AG09319 (cell line): ENCODE measurements at regions not wholly inside any gene's neighbourhood (a gene's known extent, or its start where the extent isn't known, plus 50 kb on each side); places are given as distances from the start of the nearest gene placed in this dataset.
"Not testable (repeated sequence)": the region's sequence is repeated elsewhere in the genome, so short reads cannot be mapped to it uniquely, and the experiment has no call there.

Experiments
- DNase-seq: peaks from one replicate; pipeline ENCODE4 v3.0.0-alpha.2; 2010; ENCODE audit warnings: low read depth; ENCODE audit errors: extremely low read depth
- TF ChIP-seq, protein P1 (sequence below): IDR thresholded peaks from 2 replicates; pipeline ENCODE4 v1.5.1; 2011; ENCODE audit warnings: low read depth, mild to moderate bottlenecking, inconsistent platforms, low read length, moderate library complexity

DNA sequence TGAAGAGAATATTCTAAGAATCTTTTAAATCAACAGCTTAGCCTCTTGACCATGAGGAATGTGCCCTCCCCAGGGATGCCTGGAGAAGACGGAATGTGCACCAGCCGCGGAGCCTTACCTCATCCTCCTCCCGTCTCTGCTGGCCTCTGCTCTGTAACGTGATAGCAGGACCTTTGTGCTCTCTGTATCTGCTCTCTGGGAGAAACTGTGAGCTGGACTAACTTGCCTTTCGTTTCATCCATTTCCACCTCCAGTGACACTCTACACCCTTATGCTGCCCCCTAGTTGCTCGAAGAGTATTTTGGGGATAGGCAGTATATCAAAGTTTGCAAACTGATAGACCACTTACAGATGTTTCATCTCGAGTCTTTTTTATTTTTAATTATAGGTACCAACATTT is 141.4 kb downstream of the NPR3 start:
- TF ChIP-seq, protein P1, sequence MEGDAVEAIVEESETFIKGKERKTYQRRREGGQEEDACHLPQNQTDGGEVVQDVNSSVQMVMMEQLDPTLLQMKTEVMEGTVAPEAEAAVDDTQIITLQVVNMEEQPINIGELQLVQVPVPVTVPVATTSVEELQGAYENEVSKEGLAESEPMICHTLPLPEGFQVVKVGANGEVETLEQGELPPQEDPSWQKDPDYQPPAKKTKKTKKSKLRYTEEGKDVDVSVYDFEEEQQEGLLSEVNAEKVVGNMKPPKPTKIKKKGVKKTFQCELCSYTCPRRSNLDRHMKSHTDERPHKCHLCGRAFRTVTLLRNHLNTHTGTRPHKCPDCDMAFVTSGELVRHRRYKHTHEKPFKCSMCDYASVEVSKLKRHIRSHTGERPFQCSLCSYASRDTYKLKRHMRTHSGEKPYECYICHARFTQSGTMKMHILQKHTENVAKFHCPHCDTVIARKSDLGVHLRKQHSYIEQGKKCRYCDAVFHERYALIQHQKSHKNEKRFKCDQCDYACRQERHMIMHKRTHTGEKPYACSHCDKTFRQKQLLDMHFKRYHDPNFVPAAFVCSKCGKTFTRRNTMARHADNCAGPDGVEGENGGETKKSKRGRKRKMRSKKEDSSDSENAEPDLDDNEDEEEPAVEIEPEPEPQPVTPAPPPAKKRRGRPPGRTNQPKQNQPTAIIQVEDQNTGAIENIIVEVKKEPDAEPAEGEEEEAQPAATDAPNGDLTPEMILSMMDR, result peak; percentile 52
- DNase-seq, result peak; percentile 64

DNA sequence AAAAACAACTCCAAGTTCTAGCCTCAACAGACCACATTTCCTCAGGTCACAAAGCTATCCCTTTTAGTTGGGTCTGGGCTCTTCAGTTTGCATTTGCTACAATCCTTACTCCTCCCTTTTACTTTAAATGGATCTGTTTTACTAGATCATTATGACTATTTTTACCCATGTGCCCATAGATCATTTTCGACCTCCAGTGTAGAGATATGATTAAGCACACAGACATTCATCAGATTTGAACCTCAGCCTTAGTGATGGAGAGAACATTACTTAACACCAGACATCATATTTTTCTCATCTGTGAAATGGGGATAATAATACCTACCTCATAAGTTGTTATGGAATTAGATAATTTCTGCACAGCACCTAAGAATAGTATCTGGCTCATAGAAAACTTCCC is 141.9 kb downstream of the NPR3 start:
- DNase-seq, result no peak
- TF ChIP-seq, protein P1, result no peak

DNA sequence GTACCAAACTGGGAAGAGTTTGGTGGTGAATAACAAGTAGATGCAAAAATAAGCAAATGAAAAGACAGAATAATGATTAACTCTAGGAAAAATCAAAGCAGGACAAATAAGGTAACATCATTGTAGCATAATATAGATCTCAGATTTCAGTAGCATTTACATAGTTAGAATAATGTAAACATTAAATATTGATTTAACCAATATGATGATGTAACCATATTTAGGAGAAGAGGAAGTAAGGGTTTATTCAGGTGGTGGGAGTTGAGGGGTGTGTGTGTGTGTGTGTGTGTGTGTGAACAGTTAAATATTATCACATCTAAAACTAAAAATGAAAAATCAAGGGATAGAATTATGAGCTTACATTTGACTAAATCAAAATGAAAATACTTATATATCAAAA is 143.4 kb downstream of the NPR3 start:
- TF ChIP-seq, protein P1, result no peak
- no peak for DNase-seq

DNA sequence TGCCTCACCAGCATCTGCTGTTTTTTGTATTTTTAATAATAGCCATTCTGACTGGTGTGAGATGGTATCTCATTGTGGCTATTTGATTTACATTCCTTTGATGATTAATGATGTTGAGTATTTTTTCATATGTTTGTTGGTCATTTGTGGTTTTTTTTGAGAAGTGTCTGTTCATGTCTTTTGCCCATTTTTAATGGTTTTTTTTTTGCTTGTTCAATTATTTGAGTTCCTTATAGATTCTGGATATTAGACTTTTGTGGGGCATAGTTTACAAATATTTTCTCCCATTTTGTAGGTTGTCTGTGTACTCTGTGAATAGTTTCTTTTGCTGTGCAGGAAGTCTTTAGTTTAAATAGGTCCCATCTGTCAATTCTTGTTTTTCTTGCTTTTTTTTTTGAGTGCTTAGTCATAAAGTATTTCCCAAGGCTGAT is 148.1 kb downstream of the NPR3 start:
- TF ChIP-seq, protein P1, result no peak
- DNase-seq, result no peak

DNA sequence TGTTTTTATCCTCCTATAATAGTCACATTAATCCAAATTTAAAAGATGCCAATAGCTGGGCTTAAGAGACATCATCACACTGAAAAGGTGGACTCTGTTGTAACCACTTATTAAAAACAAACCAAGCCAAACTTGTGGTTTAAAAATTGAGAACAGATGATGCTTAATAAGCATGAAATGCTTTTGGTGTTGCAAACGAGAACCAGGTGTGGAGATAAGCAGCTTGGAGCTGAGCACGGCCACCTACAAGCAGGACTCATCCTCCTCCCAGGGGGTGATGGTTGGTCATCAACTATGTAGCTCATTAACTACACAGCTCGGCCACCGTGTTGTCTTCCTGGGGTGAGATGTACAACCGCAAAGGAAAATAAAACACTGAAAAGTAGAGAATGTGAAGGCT is 154.4 kb downstream of the NPR3 start:
- DNase-seq, result peak; percentile 34
- TF ChIP-seq, protein P1, result no peak

DNA sequence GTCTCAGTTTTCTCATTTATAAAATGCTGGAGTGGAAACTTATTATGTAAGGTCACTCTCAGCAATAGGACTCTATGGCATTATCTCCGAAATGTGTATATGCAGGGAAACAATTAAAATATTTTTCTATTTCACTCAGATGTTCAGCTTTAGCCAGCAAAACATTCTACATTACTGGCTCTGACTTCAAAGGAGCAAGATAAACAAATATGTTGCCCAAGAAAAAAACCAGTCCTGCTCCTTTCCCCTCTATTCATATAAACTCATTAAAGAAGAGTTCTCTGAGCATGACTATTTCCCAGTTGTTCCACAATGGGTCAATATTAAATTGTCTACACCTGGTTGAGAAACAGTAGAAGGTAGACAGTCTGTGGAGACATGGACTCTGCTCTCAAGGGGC is 155.0 kb downstream of the NPR3 start:
- DNase-seq, result peak; percentile 31
- TF ChIP-seq, protein P1, result no peak

DNA sequence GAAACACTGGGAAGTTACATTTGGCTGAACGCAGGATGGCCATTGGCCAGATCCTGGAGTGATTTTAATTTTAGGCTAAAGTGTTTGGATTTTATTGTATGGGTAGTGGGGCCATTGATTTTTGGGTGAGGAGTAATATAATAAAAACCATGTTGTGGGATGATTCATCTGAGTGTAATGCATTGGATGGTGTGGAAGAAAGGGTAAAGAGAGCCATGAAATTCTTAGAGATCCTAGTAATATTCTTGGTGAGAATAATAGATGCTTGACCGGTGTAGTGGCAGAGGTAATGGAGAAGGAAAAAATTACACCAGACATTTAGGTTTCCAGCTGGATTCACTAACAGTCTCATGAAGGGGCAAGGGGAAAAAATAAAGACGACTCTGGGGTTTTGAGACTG is 158.1 kb downstream of the NPR3 start:
- DNase-seq, result peak; percentile 28
- TF ChIP-seq, protein P1, result no peak

DNA sequence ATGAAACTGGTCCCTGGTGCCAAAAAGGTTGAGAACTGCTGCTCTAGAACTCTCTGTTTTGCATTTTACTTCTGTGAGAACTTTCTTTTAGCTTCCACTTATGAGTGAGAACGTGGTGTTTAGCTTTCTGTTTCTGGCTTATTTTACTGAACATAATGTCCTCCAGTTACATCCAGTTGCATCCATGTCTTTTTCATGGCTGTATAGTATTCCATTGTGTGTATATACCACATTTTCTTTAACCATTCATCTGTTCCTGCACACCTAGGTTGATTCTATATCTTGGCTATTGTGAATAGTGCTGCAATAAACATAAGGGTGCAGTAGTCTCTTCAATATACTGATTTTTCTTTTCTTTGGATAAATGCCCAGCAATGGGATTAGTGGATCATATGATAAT is 165.7 kb downstream of the NPR3 start:
- TF ChIP-seq, protein P1, result no peak
- no peak for DNase-seq

DNA sequence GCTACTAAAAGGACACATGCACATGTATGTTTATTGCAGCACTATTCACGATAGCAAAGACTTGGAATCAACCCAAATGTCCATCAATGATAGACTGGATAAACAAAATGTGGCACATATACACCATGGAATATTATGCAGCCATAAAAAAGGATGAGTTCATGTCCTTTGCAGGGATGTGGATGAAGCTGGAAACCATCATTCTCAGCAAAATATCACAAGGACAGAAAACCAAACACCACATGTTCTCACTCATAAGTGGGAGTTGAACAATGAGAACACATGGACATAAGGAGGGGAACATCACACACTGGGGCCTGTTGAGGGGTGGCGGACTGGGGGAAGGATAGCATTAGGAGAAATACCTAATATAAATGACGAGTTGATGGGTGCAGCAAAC is 168.2 kb downstream of the NPR3 start:
- not testable (repeated sequence) for DNase-seq
